ENCODE measurements at regions not wholly inside any gene's neighbourhood (a gene's known extent, or its start where the extent isn't known, plus 50 kb on each side); places are given as distances from the start of the nearest gene placed in this dataset.

DNA sequence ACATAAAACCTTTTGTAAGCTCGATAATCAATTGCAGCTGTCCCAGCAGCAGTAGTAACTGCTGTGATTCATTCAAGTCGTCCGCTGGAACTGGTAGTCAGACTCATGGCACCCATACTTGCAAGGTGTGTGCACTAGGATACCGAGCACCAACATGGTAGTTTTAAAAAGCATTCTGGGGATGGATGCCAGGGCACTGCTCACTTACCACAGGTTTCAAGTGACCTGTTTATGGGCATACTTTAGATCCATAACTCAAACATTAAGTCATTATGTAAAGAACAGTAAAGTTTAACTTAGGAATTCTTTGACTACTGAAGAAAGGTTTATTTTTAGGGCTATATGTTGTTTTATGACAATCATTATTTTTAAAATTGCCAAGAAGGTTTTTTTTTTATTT lies 2277.6 kb downstream of the MAT2B start:
- TF ChIP-seq, protein P1, sequence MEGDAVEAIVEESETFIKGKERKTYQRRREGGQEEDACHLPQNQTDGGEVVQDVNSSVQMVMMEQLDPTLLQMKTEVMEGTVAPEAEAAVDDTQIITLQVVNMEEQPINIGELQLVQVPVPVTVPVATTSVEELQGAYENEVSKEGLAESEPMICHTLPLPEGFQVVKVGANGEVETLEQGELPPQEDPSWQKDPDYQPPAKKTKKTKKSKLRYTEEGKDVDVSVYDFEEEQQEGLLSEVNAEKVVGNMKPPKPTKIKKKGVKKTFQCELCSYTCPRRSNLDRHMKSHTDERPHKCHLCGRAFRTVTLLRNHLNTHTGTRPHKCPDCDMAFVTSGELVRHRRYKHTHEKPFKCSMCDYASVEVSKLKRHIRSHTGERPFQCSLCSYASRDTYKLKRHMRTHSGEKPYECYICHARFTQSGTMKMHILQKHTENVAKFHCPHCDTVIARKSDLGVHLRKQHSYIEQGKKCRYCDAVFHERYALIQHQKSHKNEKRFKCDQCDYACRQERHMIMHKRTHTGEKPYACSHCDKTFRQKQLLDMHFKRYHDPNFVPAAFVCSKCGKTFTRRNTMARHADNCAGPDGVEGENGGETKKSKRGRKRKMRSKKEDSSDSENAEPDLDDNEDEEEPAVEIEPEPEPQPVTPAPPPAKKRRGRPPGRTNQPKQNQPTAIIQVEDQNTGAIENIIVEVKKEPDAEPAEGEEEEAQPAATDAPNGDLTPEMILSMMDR (IDR thresholded peaks at IDR 0.05; ENCODE audit: low read length), result no peak
- TF ChIP-seq EZH2 (IDR thresholded peaks at IDR 0.05; ENCODE audit: borderline replicate concordance, low read length), result no peak
